ENCODE measurements at regions not wholly inside any gene's neighbourhood (a gene's known extent, or its start where the extent isn't known, plus 50 kb on each side); places are given as distances from the start of the nearest gene placed in this dataset.

- Mint-ChIP-seq H3K9me3 (ENCODE audit: unreplicated experiment) (no peaks in the 10 kb centered on the region), H3K4me1 (ENCODE audit: insufficient read depth, unreplicated experiment) (no peaks in the 10 kb centered on the region), H3K36me3 (ENCODE audit: insufficient read depth, unreplicated experiment) (no peaks in the 10 kb centered on the region), H3K27ac (ENCODE audit: low read depth, unreplicated experiment) (no peak overlapping the region), H3K27me3 (ENCODE audit: insufficient read depth, unreplicated experiment) (no peaks in the 10 kb centered on the region), H3K4me3 (ENCODE audit: unreplicated experiment) (no peak overlapping the region)
- intact Hi-C loops (cut with micrococcal nuclease): no loop called here
- no TSS peak for BruUV-seq (replicated peaks)
- POLR2A ChIA-PET: no interaction called here
- no peak for TF ChIP-seq CTCF (IDR thresholded peaks at IDR 0.05; ENCODE audit: unreplicated experiment)
- CTCF ChIA-PET: no interaction called here
- DNase-seq (ENCODE audit: unreplicated experiment): no peak
These were observed 1774.8 kb upstream of the CELF4 start for GRCh38 chr18:39340418-39340817.

GRCh38 chr18:39329496-39330275 is 1764.1 kb upstream of the CELF4 start:
- Mint-ChIP-seq H3K9me3 (ENCODE audit: unreplicated experiment) (no peaks in the 10 kb centered on the region), H3K27me3 (ENCODE audit: insufficient read depth, unreplicated experiment) (no peaks in the 10 kb centered on the region), H3K27ac (ENCODE audit: low read depth, unreplicated experiment) (no peak overlapping the region), H3K4me3 (ENCODE audit: unreplicated experiment) (no peak overlapping the region), H3K4me1 (ENCODE audit: insufficient read depth, unreplicated experiment) (no peaks in the 10 kb centered on the region), H3K36me3 (ENCODE audit: insufficient read depth, unreplicated experiment) (no peaks in the 10 kb centered on the region)
- no peak for DNase-seq (ENCODE audit: unreplicated experiment)
- no TSS peak for BruUV-seq (replicated peaks)
- no peak for TF ChIP-seq CTCF (IDR thresholded peaks at IDR 0.05; ENCODE audit: unreplicated experiment)
- CTCF ChIA-PET: interaction anchor here (0.6 kb wide), 1 partner anchor 1885 kb away, joined by 3 read pairs; no protein-coding TSS in a partner anchor
- intact Hi-C loops (cut with micrococcal nuclease): no loop called here
- POLR2A ChIA-PET: no interaction called here

- ChIA-PET POLR2A (no interaction called here), CTCF (no interaction called here)
- no peaks in the 10 kb centered on the region for H3K9me3 Mint-ChIP-seq (ENCODE audit: unreplicated experiment)
- DNase-seq (ENCODE audit: unreplicated experiment): no peak
- intact Hi-C loops (cut with micrococcal nuclease): no loop called here
- H3K36me3 Mint-ChIP-seq (ENCODE audit: insufficient read depth, unreplicated experiment): no peaks in the 10 kb centered on the region
- no peaks in the 10 kb centered on the region for H3K4me1 Mint-ChIP-seq (ENCODE audit: insufficient read depth, unreplicated experiment)
- no peaks in the 10 kb centered on the region for H3K27me3 Mint-ChIP-seq (ENCODE audit: insufficient read depth, unreplicated experiment)
- no peak overlapping the region for H3K4me3 Mint-ChIP-seq (ENCODE audit: unreplicated experiment)
- no peak for TF ChIP-seq CTCF (IDR thresholded peaks at IDR 0.05; ENCODE audit: unreplicated experiment)
- no peak overlapping the region for H3K27ac Mint-ChIP-seq (ENCODE audit: low read depth, unreplicated experiment)
- BruUV-seq (replicated peaks): no TSS peak
These were observed 1761.2 kb upstream of the CELF4 start for GRCh38 chr18:39326772-39327171.

DNA sequence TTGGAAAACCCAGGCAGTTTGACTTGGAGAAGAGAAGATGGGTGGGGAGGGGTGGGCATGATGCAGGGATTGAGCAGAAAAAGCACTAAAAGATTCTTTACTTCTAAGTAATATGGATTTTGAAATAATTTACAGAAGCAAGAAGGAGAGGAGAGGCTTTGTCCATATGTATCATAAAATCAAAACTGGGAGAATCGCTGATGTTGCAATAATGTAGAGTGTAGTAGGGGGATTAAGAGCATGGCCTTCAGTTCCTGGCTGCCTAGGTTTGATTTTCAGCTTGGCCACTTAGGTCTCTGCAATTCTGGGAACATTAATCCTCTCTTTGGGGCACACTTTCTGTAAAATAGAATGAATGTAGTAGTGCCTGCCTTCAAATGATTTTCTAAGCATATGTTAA is 1760.4 kb upstream of the CELF4 start:
- H3K36me3 Mint-ChIP-seq (ENCODE audit: insufficient read depth, unreplicated experiment): no peaks in the 10 kb centered on the region
- H3K9me3 Mint-ChIP-seq (ENCODE audit: unreplicated experiment): no peaks in the 10 kb centered on the region
- no peak overlapping the region for H3K4me3 Mint-ChIP-seq (ENCODE audit: unreplicated experiment)
- H3K4me1 Mint-ChIP-seq (ENCODE audit: insufficient read depth, unreplicated experiment): no peaks in the 10 kb centered on the region
- POLR2A ChIA-PET: no interaction called here
- BruUV-seq (replicated peaks): no TSS peak
- CTCF ChIA-PET: no interaction called here
- no peaks in the 10 kb centered on the region for H3K27me3 Mint-ChIP-seq (ENCODE audit: insufficient read depth, unreplicated experiment)
- TF ChIP-seq CTCF (IDR thresholded peaks at IDR 0.05; ENCODE audit: unreplicated experiment): no peak
- no peak for DNase-seq (ENCODE audit: unreplicated experiment)
- H3K27ac Mint-ChIP-seq (ENCODE audit: low read depth, unreplicated experiment): no peak overlapping the region
- intact Hi-C loops (cut with micrococcal nuclease): no loop called here

Data from MCF 10A (cell line).